ENCODE measurements at regions not wholly inside any gene's neighbourhood (a gene's known extent, or its start where the extent isn't known, plus 50 kb on each side); places are given as distances from the start of the nearest gene placed in this dataset.
"Not testable (repeated sequence)": the region's sequence is repeated elsewhere in the genome, so short reads cannot be mapped to it uniquely, and the experiment has no call there.

DNA sequence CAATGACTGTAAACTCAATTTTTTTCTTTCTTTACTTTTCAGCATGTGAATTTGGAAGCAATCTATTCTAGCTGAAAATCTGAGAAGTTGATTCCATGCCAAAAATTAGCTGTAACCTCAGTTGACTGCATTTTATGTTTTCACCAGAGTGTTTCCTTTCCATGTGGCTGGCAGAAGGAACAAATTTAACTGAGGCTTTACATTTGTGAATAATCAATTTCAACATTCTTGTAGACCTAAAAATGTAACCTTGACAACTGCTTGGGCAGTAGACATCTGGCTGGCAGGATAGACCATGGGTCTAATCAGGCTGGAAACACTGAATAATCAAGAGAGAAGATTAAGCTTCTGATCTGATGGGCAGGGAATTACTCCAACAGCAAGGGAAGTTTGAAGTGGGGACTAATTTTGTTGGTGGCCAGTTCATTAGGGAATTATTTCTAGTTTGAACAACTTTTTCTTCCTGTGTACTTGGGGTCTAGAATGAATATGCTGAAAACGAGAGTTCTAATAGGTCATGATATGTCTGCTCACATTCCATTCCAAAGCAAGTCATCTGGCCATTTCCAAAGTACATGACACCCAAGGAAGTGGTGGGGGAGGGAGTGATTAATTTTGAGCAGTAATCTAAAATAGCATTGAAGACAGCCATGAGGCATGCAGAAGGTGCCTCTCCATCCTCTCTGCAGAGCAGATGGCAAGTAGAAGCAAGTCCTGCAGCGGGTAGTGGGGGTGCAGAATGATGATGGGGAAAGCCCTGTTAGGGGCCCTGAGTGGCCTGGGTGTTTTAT, 68.2 kb downstream of the ATP23 start:
- peak; percentile 18 for DNase-seq (ENCODE audit: low read depth)
- no peak overlapping the region for H3K4me3 ChIP-seq (ENCODE audit: control insufficient read depth, low read depth, low read length)
- TF ChIP-seq, protein P1, sequence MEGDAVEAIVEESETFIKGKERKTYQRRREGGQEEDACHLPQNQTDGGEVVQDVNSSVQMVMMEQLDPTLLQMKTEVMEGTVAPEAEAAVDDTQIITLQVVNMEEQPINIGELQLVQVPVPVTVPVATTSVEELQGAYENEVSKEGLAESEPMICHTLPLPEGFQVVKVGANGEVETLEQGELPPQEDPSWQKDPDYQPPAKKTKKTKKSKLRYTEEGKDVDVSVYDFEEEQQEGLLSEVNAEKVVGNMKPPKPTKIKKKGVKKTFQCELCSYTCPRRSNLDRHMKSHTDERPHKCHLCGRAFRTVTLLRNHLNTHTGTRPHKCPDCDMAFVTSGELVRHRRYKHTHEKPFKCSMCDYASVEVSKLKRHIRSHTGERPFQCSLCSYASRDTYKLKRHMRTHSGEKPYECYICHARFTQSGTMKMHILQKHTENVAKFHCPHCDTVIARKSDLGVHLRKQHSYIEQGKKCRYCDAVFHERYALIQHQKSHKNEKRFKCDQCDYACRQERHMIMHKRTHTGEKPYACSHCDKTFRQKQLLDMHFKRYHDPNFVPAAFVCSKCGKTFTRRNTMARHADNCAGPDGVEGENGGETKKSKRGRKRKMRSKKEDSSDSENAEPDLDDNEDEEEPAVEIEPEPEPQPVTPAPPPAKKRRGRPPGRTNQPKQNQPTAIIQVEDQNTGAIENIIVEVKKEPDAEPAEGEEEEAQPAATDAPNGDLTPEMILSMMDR (conservative IDR thresholded peaks at IDR 0.05; ENCODE audit: control insufficient read depth, insufficient read depth, low read depth, low read length): no peak

DNA sequence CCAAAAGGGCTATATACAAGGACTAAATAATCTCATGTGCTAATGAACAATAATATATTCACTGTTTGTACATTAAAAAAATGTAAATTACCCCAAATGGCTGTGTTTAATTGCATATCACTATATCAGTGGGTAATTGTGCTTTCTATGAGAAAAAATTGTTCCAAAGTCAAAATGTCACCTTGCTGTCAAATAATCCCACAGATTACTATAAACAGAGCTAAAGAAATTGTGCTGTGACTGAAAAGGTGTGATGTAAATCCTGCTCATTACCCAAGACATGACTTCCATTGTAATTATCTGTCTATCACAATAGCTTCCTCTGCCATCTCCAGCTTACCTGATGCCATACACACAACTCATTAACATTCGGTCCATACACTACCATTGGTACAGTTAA, 70.3 kb downstream of the ATP23 start:
- no peak for DNase-seq (ENCODE audit: low read depth)
- TF ChIP-seq, protein P1 (conservative IDR thresholded peaks at IDR 0.05; ENCODE audit: control insufficient read depth, insufficient read depth, low read depth, low read length): no peak
- no peak overlapping the region for H3K4me3 ChIP-seq (ENCODE audit: control insufficient read depth, low read depth, low read length)

DNA sequence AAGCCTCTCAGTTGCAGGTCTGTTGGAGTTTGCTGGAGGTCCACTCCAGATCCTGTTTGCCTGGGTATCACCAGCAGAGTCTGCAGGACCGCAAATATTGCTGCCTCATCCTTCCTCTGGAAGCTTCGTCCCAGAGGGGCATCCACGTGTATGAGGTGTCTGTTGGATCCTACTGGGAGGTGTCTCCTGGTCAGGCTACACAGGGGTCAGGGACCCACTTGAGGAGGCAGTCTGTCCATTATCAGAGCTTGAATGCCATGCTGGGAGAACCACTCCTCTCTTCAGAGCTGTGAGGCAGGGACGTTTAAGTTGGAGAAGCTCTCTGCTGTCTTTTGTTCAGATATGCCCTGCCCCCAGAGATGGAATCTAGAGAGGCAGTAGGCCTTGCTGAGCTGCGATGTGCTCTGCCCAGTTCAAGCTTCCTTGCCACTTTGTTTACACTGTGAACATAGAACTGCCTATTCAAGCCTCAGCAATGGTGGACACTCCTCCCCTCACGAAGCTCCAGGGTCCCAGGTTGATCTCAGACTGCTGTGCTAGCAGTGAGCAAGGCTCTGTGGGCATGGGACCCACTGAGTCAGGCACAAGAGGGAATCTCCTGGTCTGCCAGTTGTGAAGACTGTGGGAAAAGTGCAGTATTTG, 81.1 kb downstream of the ATP23 start:
- DNase-seq (ENCODE audit: low read depth); H3K4me3 ChIP-seq (ENCODE audit: control insufficient read depth, low read depth, low read length): not testable (repeated sequence)

DNA sequence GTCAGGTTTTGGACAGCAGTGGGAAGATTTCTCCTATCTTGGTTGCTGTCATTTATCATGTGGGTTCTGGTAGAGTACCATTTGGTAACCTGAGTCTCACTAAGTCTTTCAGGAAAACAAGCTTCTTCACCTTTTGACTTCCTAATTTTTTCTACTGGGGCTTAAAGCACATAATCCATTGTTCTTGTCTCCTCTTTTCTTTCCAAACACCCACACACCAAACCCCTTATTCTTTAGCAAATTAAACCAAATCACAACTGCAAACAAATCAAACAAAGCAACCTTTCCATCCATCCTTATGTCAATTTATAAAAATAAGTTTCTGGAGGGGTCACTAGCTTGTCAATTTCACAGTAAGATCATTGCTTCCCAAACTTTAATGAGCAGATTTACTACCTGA, 84.1 kb downstream of the ATP23 start:
- H3K4me3 ChIP-seq (ENCODE audit: control insufficient read depth, low read depth, low read length): no peak overlapping the region
- DNase-seq (ENCODE audit: low read depth): no peak
- TF ChIP-seq, protein P1 (conservative IDR thresholded peaks at IDR 0.05; ENCODE audit: control insufficient read depth, insufficient read depth, low read depth, low read length): no peak

DNA sequence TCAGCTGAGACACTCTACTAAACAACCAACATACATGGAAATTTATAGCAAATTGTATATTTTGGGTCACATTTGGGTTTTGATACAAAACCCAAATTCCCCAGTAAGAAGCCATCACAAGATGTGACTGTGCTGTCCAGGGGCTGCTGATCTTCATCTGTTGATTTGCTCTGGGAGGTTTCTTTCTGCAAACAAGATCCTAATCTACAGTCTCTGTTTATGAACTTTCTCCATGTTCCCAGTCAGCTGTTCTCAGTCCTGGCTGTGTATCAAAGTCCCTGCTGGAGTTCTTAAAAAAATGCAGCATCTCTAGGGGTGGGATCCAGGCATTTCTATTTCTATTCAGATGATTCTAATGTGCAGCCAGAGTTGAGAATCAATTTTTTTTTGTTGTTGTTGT, 85.1 kb downstream of the ATP23 start:
- DNase-seq (ENCODE audit: low read depth): no peak
- TF ChIP-seq, protein P1 (conservative IDR thresholded peaks at IDR 0.05; ENCODE audit: control insufficient read depth, insufficient read depth, low read depth, low read length): no peak
- H3K4me3 ChIP-seq (ENCODE audit: control insufficient read depth, low read depth, low read length): no peak overlapping the region

DNA sequence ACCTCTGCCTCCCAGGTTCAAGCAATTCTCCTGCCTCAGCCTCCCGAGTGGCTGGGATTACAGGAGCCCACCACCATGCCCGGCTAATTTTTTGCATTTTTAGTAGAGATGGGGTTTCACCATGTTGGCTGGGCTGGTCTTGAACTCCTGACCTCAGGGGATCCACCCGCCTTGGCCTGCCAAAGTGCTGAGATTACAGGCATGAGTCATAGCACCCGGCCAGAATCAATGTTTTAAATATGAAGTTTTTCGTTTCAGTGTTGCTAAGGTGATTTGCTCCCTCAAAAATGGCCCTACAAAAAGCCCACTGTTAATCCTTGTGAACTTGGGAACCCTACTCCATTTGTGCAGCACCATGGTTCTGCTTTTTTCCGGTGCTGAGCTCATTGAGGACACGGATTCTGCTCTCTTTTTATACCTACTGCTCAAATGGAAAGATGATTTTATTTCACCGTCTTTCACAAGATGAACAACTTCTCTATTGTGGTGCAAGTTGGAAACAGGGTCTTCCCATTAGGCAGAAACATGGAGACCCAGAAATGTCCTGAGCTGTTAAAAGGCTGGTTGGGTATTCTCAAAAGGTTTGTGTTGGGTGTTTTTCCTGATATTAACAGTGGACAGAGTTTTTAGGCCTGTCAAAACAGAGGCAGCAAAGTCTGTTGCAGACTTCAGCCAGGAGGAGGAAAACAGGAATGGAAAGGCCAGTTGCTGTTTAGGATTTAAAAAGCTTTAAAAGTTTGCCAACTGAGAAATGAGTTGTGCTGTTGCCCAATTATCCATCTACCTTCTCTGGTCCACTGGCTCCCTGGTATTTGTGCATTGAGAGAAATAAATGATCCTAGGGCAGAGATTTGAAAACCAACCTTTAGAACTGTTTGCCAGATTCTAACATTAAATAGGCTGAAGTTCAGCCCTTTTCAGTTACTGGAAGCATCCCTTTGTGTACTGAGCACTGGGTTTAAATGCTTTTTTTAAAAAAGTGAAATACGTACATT, 85.8 kb downstream of the ATP23 start:
- TF ChIP-seq, protein P1 (conservative IDR thresholded peaks at IDR 0.05; ENCODE audit: control insufficient read depth, insufficient read depth, low read depth, low read length): no peak

More for the DNA sequence above, 85.8 kb downstream of the ATP23 start:
- H3K4me3 ChIP-seq (ENCODE audit: control insufficient read depth, low read depth, low read length): no peak overlapping the region
- DNase-seq (ENCODE audit: low read depth): no peak

Data from fibroblast of mammary gland (primary cell).